H9 (cell line): ENCODE measurements at regions not wholly inside any gene's neighbourhood (a gene's known extent, or its start where the extent isn't known, plus 50 kb on each side); places are given as distances from the start of the nearest gene placed in this dataset.
A peak's percentile ranks its signal among the peaks of the same experiment; 100 is the strongest.

Experiments used
- DNase-seq: peaks from one replicate; pipeline ENCODE4 v3.0.0-alpha.2; 2017
- H2AFZ ChIP-seq: one replicate; pipeline ENCODE4 v1.6.1; 2013; ENCODE audit warnings: mild to moderate bottlenecking, low read length, control low read depth, moderate library complexity
- H2AK5ac ChIP-seq: 2 replicates; pipeline ENCODE4 v1.6.1; 2013; ENCODE audit warnings: low read length, control low read depth, mixed read lengths; ENCODE audit not compliant: insufficient read length
- H2BK120ac ChIP-seq: one replicate; pipeline ENCODE4 v1.6.1; 2013; ENCODE audit warnings: low read depth, mild to moderate bottlenecking, low read length, control low read depth, inconsistent platforms; ENCODE audit not compliant: poor library complexity, severe bottlenecking
- H2BK12ac ChIP-seq: 2 replicates; pipeline ENCODE4 v1.6.1; 2013; ENCODE audit warnings: low read length, control low read depth, mixed read lengths, low read depth; ENCODE audit not compliant: insufficient read length
- H2BK15ac ChIP-seq: 2 replicates; pipeline ENCODE4 v1.6.1; 2013; ENCODE audit warnings: low read depth, low read length, control low read depth
- H2BK20ac ChIP-seq: one replicate; pipeline ENCODE4 v1.6.1; 2013; ENCODE audit warnings: low read depth, mild to moderate bottlenecking, low read length, control low read depth, inconsistent platforms; ENCODE audit not compliant: poor library complexity, severe bottlenecking
- H2BK5ac ChIP-seq: 2 replicates; pipeline ENCODE4 v1.6.1; 2013; ENCODE audit warnings: low read length, control low read depth, mixed read lengths; ENCODE audit not compliant: insufficient read length
- H3K14ac ChIP-seq: 2 replicates; pipeline ENCODE4 v1.6.1; 2013; ENCODE audit warnings: low read length, control low read depth; ENCODE audit not compliant: insufficient read depth
- H3K18ac ChIP-seq: 2 replicates; pipeline ENCODE4 v1.6.1; 2013; ENCODE audit warnings: low read depth, mild to moderate bottlenecking, mixed read lengths, low read length, control low read depth; ENCODE audit not compliant: insufficient read length
- H3K23ac ChIP-seq: 2 replicates; pipeline ENCODE4 v1.6.1; 2013; ENCODE audit warnings: low read length, control low read depth, mixed read lengths, low read depth; ENCODE audit not compliant: insufficient read length
- H3K23me2 ChIP-seq: 2 replicates; pipeline ENCODE4 v1.6.1; 2013; ENCODE audit warnings: low read depth, mild to moderate bottlenecking, mixed read lengths, low read length, control low read depth; ENCODE audit not compliant: insufficient read length, poor library complexity, severe bottlenecking
- H3K27ac ChIP-seq: 2 replicates; pipeline ENCODE4 v1.5.1; 2013; ENCODE audit warnings: low read length, control low read depth, mixed read lengths, low read depth; ENCODE audit not compliant: insufficient read length
- H3K27me3 ChIP-seq: 2 replicates; pipeline ENCODE4 v1.6.1; 2013; ENCODE audit warnings: low read length, control low read depth, inconsistent platforms; ENCODE audit not compliant: insufficient read depth
- H3K4ac ChIP-seq: 2 replicates; pipeline ENCODE4 v1.6.1; 2013; ENCODE audit warnings: low read depth, mild to moderate bottlenecking, control low read depth, inconsistent platforms, low read length, moderate library complexity
- H3K4me1 ChIP-seq: 2 replicates; pipeline ENCODE4 v1.6.1; 2013; ENCODE audit warnings: low read length, control low read depth, inconsistent platforms; ENCODE audit not compliant: insufficient read depth
- H3K4me2 ChIP-seq: 2 replicates; pipeline ENCODE4 v1.6.1; 2013; ENCODE audit warnings: low read length, control low read depth, mixed read lengths; ENCODE audit not compliant: insufficient read length, insufficient read depth
- H3K56ac ChIP-seq: 2 replicates; pipeline ENCODE4 v1.6.1; 2013; ENCODE audit warnings: low read depth, mild to moderate bottlenecking, mixed read lengths, low read length, control low read depth; ENCODE audit not compliant: insufficient read length
- H3K79me1 ChIP-seq: 2 replicates; pipeline ENCODE4 v1.6.1; 2013; ENCODE audit warnings: low read depth, mild to moderate bottlenecking, moderate library complexity, low read length, control low read depth, inconsistent platforms; ENCODE audit not compliant: insufficient read depth, poor library complexity, severe bottlenecking
- H3K79me2 ChIP-seq: 2 replicates; pipeline ENCODE4 v1.6.1; 2013; ENCODE audit warnings: low read length, control low read depth, inconsistent platforms; ENCODE audit not compliant: insufficient read depth
- H3K9ac ChIP-seq: 2 replicates; pipeline ENCODE4 v1.6.1; 2013; ENCODE audit warnings: low read length, control low read depth, mixed read lengths; ENCODE audit not compliant: insufficient read length; ENCODE audit errors: extremely low read depth
- H3K9me3 ChIP-seq: one replicate; pipeline ENCODE4 v1.6.1; 2013; ENCODE audit warnings: low read depth, low read length, inconsistent platforms; ENCODE audit not compliant: control insufficient read depth
- H3T11ph ChIP-seq: one replicate; pipeline ENCODE4 v1.6.1; 2013; ENCODE audit warnings: mild to moderate bottlenecking, low read length, control low read depth, inconsistent platforms
- H4K20me1 ChIP-seq: one replicate; pipeline ENCODE4 v1.6.1; 2013; ENCODE audit not compliant: control insufficient read depth, insufficient read length, insufficient read depth
- H4K5ac ChIP-seq: 2 replicates; pipeline ENCODE4 v1.6.1; 2013; ENCODE audit warnings: low read depth, mild to moderate bottlenecking, mixed read lengths, low read length, control low read depth; ENCODE audit not compliant: insufficient read length
- H4K8ac ChIP-seq: replicated peaks from 2 replicates; pipeline ENCODE4 v1.6.1; 2013; ENCODE audit warnings: low read length, control low read depth, mixed read lengths, low read depth; ENCODE audit not compliant: insufficient read length
- H4K91ac ChIP-seq: 2 replicates; pipeline ENCODE4 v1.6.1; 2013; ENCODE audit warnings: low read depth, mild to moderate bottlenecking, moderate library complexity, mixed read lengths, low read length, control low read depth; ENCODE audit not compliant: insufficient read length
- H3K27ac Mint-ChIP-seq, 3 experiments: 2 replicates in 2 of 3; 3 replicates in 1 of 3; pipeline ENCODE4 v1.8.0; 2020 to 2021; ENCODE audit warnings: mixed read lengths in 3 of 3, mild to moderate bottlenecking in 1 of 3, moderate library complexity in 1 of 3
- H3K27me3 Mint-ChIP-seq: 2 replicates; pipeline ENCODE4 v1.8.0; 2021; ENCODE audit warnings: low read depth, mild to moderate bottlenecking, moderate library complexity, mixed read lengths
- H3K36me3 Mint-ChIP-seq, 3 experiments: 2 replicates in 2 of 3; 3 replicates in 1 of 3; pipeline ENCODE4 v1.8.0; 2020 to 2021; ENCODE audit warnings: low read depth in 3 of 3, mixed read lengths in 3 of 3; ENCODE audit not compliant: insufficient read depth in 1 of 3
- H3K4me1 Mint-ChIP-seq, 2 experiments: 2 replicates each; pipeline ENCODE4 v1.8.0; 2020; ENCODE audit warnings: mixed read lengths in 2 of 2
- H3K4me3 Mint-ChIP-seq, 2 experiments: 2 replicates in 1 of 2; 3 replicates in 1 of 2; pipeline ENCODE4 v1.8.0; 2020 to 2021; ENCODE audit warnings: mild to moderate bottlenecking in 2 of 2, mixed read lengths in 2 of 2, moderate library complexity in 1 of 2
- H3K9me3 Mint-ChIP-seq, 2 experiments: 2 replicates in 1 of 2; 3 replicates in 1 of 2; pipeline ENCODE4 v1.8.0; 2020; ENCODE audit warnings: mild to moderate bottlenecking in 2 of 2, mixed read lengths in 2 of 2, moderate library complexity in 1 of 2
- WGBS: extraction: QIAGEN DNeasy Blood & Tissue Kit; methylation state at CpG from one replicate; pipeline ENCODE4 v1.1.7; 2013; ENCODE audit warnings: missing lambda C conversion rate, low lambda C conversion rate, mixed read lengths; ENCODE audit not compliant: insufficient read length; ENCODE audit errors: extremely low coverage; 5-methylcytosine and 5-hydroxymethylcytosine counted together
- TF ChIP-seq, protein P1 (sequence below): fragments of 200-600 bp; sonication (generic); conservative IDR thresholded peaks from 3 replicates; pipeline ENCODE4 v1.8.0; 2021; ENCODE audit warnings: antibody characterized with exemption, mild to moderate bottlenecking

DNA sequence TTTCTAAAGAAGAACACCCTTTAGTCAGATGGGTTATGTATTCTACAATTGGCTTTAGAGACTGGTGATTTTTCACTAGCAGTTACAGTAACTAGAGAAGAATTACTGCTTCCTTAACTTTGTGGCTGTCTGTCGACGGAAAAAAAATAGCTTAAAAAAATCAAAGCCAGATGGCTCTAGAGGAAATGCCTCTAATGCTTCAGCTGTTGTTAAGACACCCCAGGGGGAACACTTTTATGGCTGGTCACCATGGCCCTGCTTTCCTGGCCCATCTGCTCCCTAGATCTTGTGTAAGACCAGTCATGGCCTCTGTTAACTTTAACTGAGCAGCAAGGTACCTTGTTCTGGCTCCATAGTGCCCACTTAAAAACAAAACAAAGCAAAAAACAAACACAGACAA is 198.6 kb upstream of the PLSCR5 start:
- no peak for DNase-seq
- H3K27me3 ChIP-seq, result no peaks in the 10 kb centered on the region
- no peak overlapping the region for H2AFZ ChIP-seq
- H3K27ac ChIP-seq, result no peak overlapping the region
- WGBS, result no CpG with 5 or more reads among the region's 2 CpGs
- no peaks in the 10 kb centered on the region for H3K9me3 ChIP-seq
- H2BK5ac ChIP-seq, result no peak overlapping the region
- no peak overlapping the region for H3K4me3 Mint-ChIP-seq
- no peak overlapping the region for H4K91ac ChIP-seq
- H3K9ac ChIP-seq, result no peak overlapping the region
- no peak overlapping the region for H2BK15ac ChIP-seq
- TF ChIP-seq, protein P1, sequence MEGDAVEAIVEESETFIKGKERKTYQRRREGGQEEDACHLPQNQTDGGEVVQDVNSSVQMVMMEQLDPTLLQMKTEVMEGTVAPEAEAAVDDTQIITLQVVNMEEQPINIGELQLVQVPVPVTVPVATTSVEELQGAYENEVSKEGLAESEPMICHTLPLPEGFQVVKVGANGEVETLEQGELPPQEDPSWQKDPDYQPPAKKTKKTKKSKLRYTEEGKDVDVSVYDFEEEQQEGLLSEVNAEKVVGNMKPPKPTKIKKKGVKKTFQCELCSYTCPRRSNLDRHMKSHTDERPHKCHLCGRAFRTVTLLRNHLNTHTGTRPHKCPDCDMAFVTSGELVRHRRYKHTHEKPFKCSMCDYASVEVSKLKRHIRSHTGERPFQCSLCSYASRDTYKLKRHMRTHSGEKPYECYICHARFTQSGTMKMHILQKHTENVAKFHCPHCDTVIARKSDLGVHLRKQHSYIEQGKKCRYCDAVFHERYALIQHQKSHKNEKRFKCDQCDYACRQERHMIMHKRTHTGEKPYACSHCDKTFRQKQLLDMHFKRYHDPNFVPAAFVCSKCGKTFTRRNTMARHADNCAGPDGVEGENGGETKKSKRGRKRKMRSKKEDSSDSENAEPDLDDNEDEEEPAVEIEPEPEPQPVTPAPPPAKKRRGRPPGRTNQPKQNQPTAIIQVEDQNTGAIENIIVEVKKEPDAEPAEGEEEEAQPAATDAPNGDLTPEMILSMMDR, result no peak
- no peaks in the 10 kb centered on the region for H4K20me1 ChIP-seq
- H3K56ac ChIP-seq, result no peak overlapping the region
- H2BK20ac ChIP-seq, result no peak overlapping the region
- H3T11ph ChIP-seq, result no peak overlapping the region
- H4K5ac ChIP-seq, result no peak overlapping the region
- no peaks in the 10 kb centered on the region for H3K79me1 ChIP-seq
- H3K79me2 ChIP-seq, result no peaks in the 10 kb centered on the region
- H3K27me3 Mint-ChIP-seq, result no peaks in the 10 kb centered on the region
- H2AK5ac ChIP-seq, result no peak overlapping the region
- no peak overlapping the region for H3K23ac ChIP-seq
- no peaks in the 10 kb centered on the region for H3K9me3 Mint-ChIP-seq
- no peaks in the 10 kb centered on the region for H3K36me3 Mint-ChIP-seq
- no peak overlapping the region for H2BK12ac ChIP-seq
- no peak overlapping the region for H3K4me2 ChIP-seq
- H3K27ac Mint-ChIP-seq, result peak overlapping the region in 1 of 3 experiments; percentile 80; a peak in 1 of 7 replicates
- no peak overlapping the region for H3K14ac ChIP-seq
- H2BK120ac ChIP-seq, result no peak overlapping the region
- H3K4me1 ChIP-seq, result no peaks in the 10 kb centered on the region; the same call in 1 of the 2 replicates
- no peak overlapping the region for H3K4ac ChIP-seq
- no peak overlapping the region for H4K8ac ChIP-seq
- H3K23me2 ChIP-seq, result no peaks in the 10 kb centered on the region
- no peak overlapping the region for H3K18ac ChIP-seq
- H3K4me1 Mint-ChIP-seq, result peaks cover 0 to 7% of the 10 kb centered on the region in 2 experiments; a peak in 2 of 4 replicates
